ENCODE measurements at regions not wholly inside any gene's neighbourhood (a gene's known extent, or its start where the extent isn't known, plus 50 kb on each side); places are given as distances from the start of the nearest gene placed in this dataset.

GRCh38 chr6:44594481-44594880, 207.0 kb downstream of the CDC5L start:
- H3K36me3 ChIP-seq (ENCODE audit: control insufficient read depth in 2 of 3, insufficient read depth in 3 of 3, low read length in 3 of 3): no peaks in the 10 kb centered on the region
- H3K9me3 ChIP-seq (ENCODE audit: control insufficient read depth in 2 of 3, insufficient read depth in 1 of 3, low read length in 3 of 3): no peaks in the 10 kb centered on the region
- intact Hi-C loops (cut with DNase I): no loop called here
- no peak overlapping the region for H3K4me3 ChIP-seq (ENCODE audit: low read length in 3 of 3)
- FAIRE-seq (no peak), DNase-seq (peak in 2 of 5 donors; percentile 36 to 38)
- TF ChIP-seq CTCF (IDR thresholded peaks at IDR 0.05; ENCODE audit: borderline replicate concordance, extremely low read depth, insufficient read depth): no peak
- no peaks in the 10 kb centered on the region for H3K4me1 ChIP-seq (ENCODE audit: control insufficient read depth in 2 of 3, insufficient read depth in 2 of 3, low read depth in 1 of 3, low read length in 3 of 3)
- no peak overlapping the region for H3K27ac ChIP-seq (ENCODE audit: low read depth in 2 of 2, low read length in 2 of 2)
- H3K27me3 ChIP-seq (ENCODE audit: control insufficient read depth, insufficient read depth, low read length): no peaks in the 10 kb centered on the region
- H3K9ac ChIP-seq (ENCODE audit: low read length in 3 of 3): no peak overlapping the region

GRCh38 chr6:44598679-44599078, 211.2 kb downstream of the CDC5L start:
- no peak overlapping the region for H3K27ac ChIP-seq (ENCODE audit: low read depth in 2 of 2, low read length in 2 of 2)
- H3K4me3 ChIP-seq (ENCODE audit: low read length in 3 of 3): no peak overlapping the region
- H3K4me1 ChIP-seq (ENCODE audit: control insufficient read depth in 2 of 3, insufficient read depth in 2 of 3, low read depth in 1 of 3, low read length in 3 of 3): no peaks in the 10 kb centered on the region
- H3K27me3 ChIP-seq (ENCODE audit: control insufficient read depth, insufficient read depth, low read length): no peaks in the 10 kb centered on the region
- DNase-seq (no peak), FAIRE-seq (no peak)
- no peaks in the 10 kb centered on the region for H3K36me3 ChIP-seq (ENCODE audit: control insufficient read depth in 2 of 3, insufficient read depth in 3 of 3, low read length in 3 of 3)
- intact Hi-C loops (cut with DNase I): no loop called here
- no peak for TF ChIP-seq CTCF (IDR thresholded peaks at IDR 0.05; ENCODE audit: borderline replicate concordance, extremely low read depth, insufficient read depth)
- no peak overlapping the region for H3K9ac ChIP-seq (ENCODE audit: low read length in 3 of 3)
- no peaks in the 10 kb centered on the region for H3K9me3 ChIP-seq (ENCODE audit: control insufficient read depth in 2 of 3, insufficient read depth in 1 of 3, low read length in 3 of 3)

GRCh38 chr6:44599672-44600071, 212.2 kb downstream of the CDC5L start:
- Histone ChIP-seq H3K36me3 (ENCODE audit: control insufficient read depth in 2 of 3, insufficient read depth in 3 of 3, low read length in 3 of 3) (no peaks in the 10 kb centered on the region), H3K27me3 (ENCODE audit: control insufficient read depth, insufficient read depth, low read length) (no peaks in the 10 kb centered on the region), H3K4me3 (ENCODE audit: low read length in 3 of 3) (no peak overlapping the region), H3K4me1 (ENCODE audit: control insufficient read depth in 2 of 3, insufficient read depth in 2 of 3, low read depth in 1 of 3, low read length in 3 of 3) (no peaks in the 10 kb centered on the region), H3K9ac (ENCODE audit: low read length in 3 of 3) (no peak overlapping the region), H3K9me3 (ENCODE audit: control insufficient read depth in 2 of 3, insufficient read depth in 1 of 3, low read length in 3 of 3) (no peaks in the 10 kb centered on the region), H3K27ac (ENCODE audit: low read depth in 2 of 2, low read length in 2 of 2) (no peak overlapping the region)
- intact Hi-C loops (cut with DNase I): no loop called here
- FAIRE-seq (no peak), DNase-seq (no peak)
- no peak for TF ChIP-seq CTCF (IDR thresholded peaks at IDR 0.05; ENCODE audit: borderline replicate concordance, extremely low read depth, insufficient read depth)

- Histone ChIP-seq H3K27me3 (ENCODE audit: control insufficient read depth, insufficient read depth, low read length) (no peaks in the 10 kb centered on the region), H3K36me3 (ENCODE audit: control insufficient read depth in 2 of 3, insufficient read depth in 3 of 3, low read length in 3 of 3) (no peaks in the 10 kb centered on the region), H3K9me3 (ENCODE audit: control insufficient read depth in 2 of 3, insufficient read depth in 1 of 3, low read length in 3 of 3) (no peaks in the 10 kb centered on the region), H3K4me1 (ENCODE audit: control insufficient read depth in 2 of 3, insufficient read depth in 2 of 3, low read depth in 1 of 3, low read length in 3 of 3) (no peaks in the 10 kb centered on the region), H3K4me3 (ENCODE audit: low read length in 3 of 3) (no peak overlapping the region), H3K27ac (ENCODE audit: low read depth in 2 of 2, low read length in 2 of 2) (no peak overlapping the region), H3K9ac (ENCODE audit: low read length in 3 of 3) (no peak overlapping the region)
- intact Hi-C loops (cut with DNase I): no loop called here
- FAIRE-seq (no peak), DNase-seq (no peak)
- no peak for TF ChIP-seq CTCF (IDR thresholded peaks at IDR 0.05; ENCODE audit: borderline replicate concordance, extremely low read depth, insufficient read depth)
Measured at GRCh38 chr6:44603044-44603686, 215.7 kb downstream of the CDC5L start.

Data from kidney (tissue), 13 donors.